SK-N-SH (cell line): ENCODE measurements at regions not wholly inside any gene's neighbourhood (a gene's known extent, or its start where the extent isn't known, plus 50 kb on each side); places are given as distances from the start of the nearest gene placed in this dataset.

Source experiments
- CTCF ChIA-PET: fragments of 300-600, 350-600 bp; formaldehyde crosslinking; extraction: SDS; loops from one replicate; lab custom pipeline; 2021; lab: Yijun Ruan, JAX
- POLR2A ChIA-PET: fragments of 350-600 bp; sonication (Branson Sonifier 250); formaldehyde crosslinking; extraction: SDS; loops from one replicate; lab custom pipeline; 2020; ENCODE audit warnings: antibody characterized with exemption, inconsistent platforms; lab: Yijun Ruan, JAX
- DNase-seq: peaks from one replicate; pipeline ENCODE4 v3.0.0; 2012
- H2AFZ ChIP-seq: fragments of 200-600 bp; sonication (generic); 2 replicates; pipeline ENCODE4 v1.8.1; 2016; ENCODE audit warnings: antibody characterized with exemption, mild to moderate bottlenecking, low read depth
- H3F3A ChIP-seq: fragments of 200-600 bp; sonication (generic); replicated peaks from 2 replicates; pipeline ENCODE3; 2016; ENCODE audit warnings: antibody characterized with exemption, mild to moderate bottlenecking; ENCODE audit not compliant: insufficient read depth
- H3K27ac ChIP-seq, 2 experiments: fragments of 200-500 bp in 1 of 2; fragments of 200-600 bp in 1 of 2; sonication (Bioruptor generic) in 1 of 2; sonication (generic), shearing (Covaris generic) in 1 of 2; 2 replicates each; pipeline versions ENCODE4 v1.5.1 to v1.6.1; 2014 to 2016; ENCODE audit warnings: low read depth in 2 of 2, inconsistent platforms in 1 of 2, low read length in 1 of 2, mild to moderate bottlenecking in 1 of 2, mixed read lengths in 1 of 2
- H3K27me3 ChIP-seq: fragments of 200-600 bp; sonication (generic), shearing (Covaris generic); 2 replicates; pipeline ENCODE4 v1.6.1; 2016; ENCODE audit warnings: mixed run types; ENCODE audit not compliant: insufficient read depth
- H3K36me3 ChIP-seq, 2 experiments: fragments of 200-500 bp in 1 of 2; fragments of 200-600 bp in 1 of 2; sonication (Bioruptor generic) in 1 of 2; sonication (generic) in 1 of 2; replicated peaks in 1 of 2; 2 replicates each; pipeline versions ENCODE3 to v1.5.1; 2014 to 2016; ENCODE audit warnings: low read length in 1 of 2, mild to moderate bottlenecking in 1 of 2; ENCODE audit not compliant: insufficient read depth in 2 of 2, control insufficient read depth in 1 of 2
- H3K4me1 ChIP-seq, 2 experiments: fragments of 200-500 bp in 1 of 2; fragments of 200-600 bp in 1 of 2; sonication (Bioruptor generic) in 1 of 2; sonication (generic), shearing (Covaris generic) in 1 of 2; 2 replicates each; pipeline versions ENCODE4 v1.5.1 to v1.6.1; 2014 to 2016; ENCODE audit warnings: low read depth in 1 of 2, low read length in 1 of 2, mixed run types in 1 of 2; ENCODE audit not compliant: insufficient read depth in 2 of 2, control insufficient read depth in 1 of 2
- H3K4me2 ChIP-seq: fragments of 200-600 bp; sonication (generic), shearing (Covaris generic); 2 replicates; pipeline ENCODE4 v1.6.1; 2017; ENCODE audit warnings: mixed run types
- H3K4me3 ChIP-seq, 2 experiments: fragments of 200-500 bp in 1 of 2; fragments of 200-600 bp in 1 of 2; sonication (Bioruptor generic) in 1 of 2; sonication (generic), shearing (Covaris generic) in 1 of 2; 2 replicates each; pipeline versions ENCODE4 v1.5.1 to v1.8.1; 2014 to 2016; ENCODE audit warnings: low read depth in 2 of 2, inconsistent platforms in 1 of 2, low read length in 1 of 2, mild to moderate bottlenecking in 1 of 2, mixed read lengths in 1 of 2, moderate library complexity in 1 of 2
- H3K79me2 ChIP-seq: fragments of 200-600 bp; sonication (generic); 2 replicates; pipeline ENCODE4 v1.8.1; 2017; ENCODE audit warnings: mild to moderate bottlenecking; ENCODE audit not compliant: insufficient read depth
- H3K9ac ChIP-seq: fragments of 200-600 bp; sonication (generic); 2 replicates; pipeline ENCODE4 v1.6.1; 2017; ENCODE audit warnings: mixed run types
- H3K9me2 ChIP-seq: fragments of 200-600 bp; sonication (generic); 2 replicates; pipeline ENCODE4 v1.6.1; 2017; ENCODE audit warnings: mixed run types
- H3K9me3 ChIP-seq: fragments of 200-600 bp; sonication (generic); 2 replicates; pipeline ENCODE4 v1.6.1; 2017; ENCODE audit warnings: mixed run types, mild to moderate bottlenecking, moderate library complexity
- H4K20me1 ChIP-seq: fragments of 200-600 bp; sonication (generic); 2 replicates; pipeline ENCODE4 v1.6.1; 2017; ENCODE audit warnings: mild to moderate bottlenecking, mixed run types; ENCODE audit not compliant: insufficient read depth
- ELF1 ChIP-seq: IDR thresholded peaks from 2 replicates; pipeline ENCODE4 v1.4.0; 2012
- EP300 ChIP-seq, 2 experiments: IDR thresholded peaks; 2 replicates each; pipeline versions ENCODE4 v1.4.0 to v1.6.1; 2012; ENCODE audit warnings: borderline replicate concordance in 1 of 2, low read depth in 1 of 2, low read length in 1 of 2
- FOXM1 ChIP-seq: IDR thresholded peaks from 2 replicates; pipeline ENCODE4 v1.4.0; 2012; ENCODE audit warnings: low read depth, mild to moderate bottlenecking
- GABPA ChIP-seq: IDR thresholded peaks from 2 replicates; pipeline ENCODE4 v1.4.0; 2012; ENCODE audit warnings: low read depth, mild to moderate bottlenecking
- JUND ChIP-seq: IDR thresholded peaks from 2 replicates; pipeline ENCODE4 v1.4.0; 2012
- MXI1 ChIP-seq: IDR thresholded peaks from 2 replicates; pipeline ENCODE4 v1.6.1; 2012; ENCODE audit warnings: mild to moderate bottlenecking, low read depth, low read length, improper control_type of control experiment
- NRF1 ChIP-seq: IDR thresholded peaks from 2 replicates; pipeline ENCODE4 v1.6.1; 2012; ENCODE audit warnings: low read depth, mild to moderate bottlenecking, low read length
- POLR2AphosphoS5 ChIP-seq: IDR thresholded peaks from 2 replicates; pipeline ENCODE4 v1.6.1; 2012; ENCODE audit warnings: low read depth, low read length
- RAD21 ChIP-seq: IDR thresholded peaks from 2 replicates; pipeline ENCODE4 v1.6.1; 2012; ENCODE audit warnings: mild to moderate bottlenecking, low read length
- SIN3A ChIP-seq: IDR thresholded peaks from 2 replicates; pipeline ENCODE4 v1.6.1; 2012; ENCODE audit warnings: low read depth, mild to moderate bottlenecking, low read length, moderate library complexity, borderline replicate concordance
- SMC3 ChIP-seq: IDR thresholded peaks from 2 replicates; pipeline ENCODE4 v1.6.1; 2012; ENCODE audit warnings: low read depth, low read length, improper control_type of control experiment
- TAF1 ChIP-seq: IDR thresholded peaks from 2 replicates; pipeline ENCODE4 v1.6.1; 2012; ENCODE audit warnings: low read depth, mild to moderate bottlenecking, low read length, moderate library complexity, borderline replicate concordance
- TCF12 ChIP-seq: IDR thresholded peaks from 2 replicates; pipeline ENCODE4 v1.4.0; 2012
- WGBS: methylation state at CpG from one replicate; pipeline ENCODE4 v1.1.6; 2017; ENCODE audit warnings: low lambda C conversion rate; 5-methylcytosine and 5-hydroxymethylcytosine counted together
- TF ChIP-seq, protein P1 (sequence below): IDR thresholded peaks from 2 replicates; pipeline ENCODE4 v1.4.0; 2012; ENCODE audit warnings: low read depth, borderline replicate concordance
- TF ChIP-seq, protein P2 (sequence below): fragments of 200-600 bp; sonication (generic); IDR thresholded peaks from 2 replicates; pipeline ENCODE4 v1.6.1; 2017; ENCODE audit warnings: antibody characterized with exemption, mild to moderate bottlenecking, moderate library complexity
- TF ChIP-seq, protein P3 (sequence below): IDR thresholded peaks from 2 replicates; pipeline ENCODE4; 2012
- TF ChIP-seq, protein P4 (sequence below): IDR thresholded peaks from 2 replicates; pipeline ENCODE4 v1.4.0; 2012; ENCODE audit warnings: low read depth

DNA sequence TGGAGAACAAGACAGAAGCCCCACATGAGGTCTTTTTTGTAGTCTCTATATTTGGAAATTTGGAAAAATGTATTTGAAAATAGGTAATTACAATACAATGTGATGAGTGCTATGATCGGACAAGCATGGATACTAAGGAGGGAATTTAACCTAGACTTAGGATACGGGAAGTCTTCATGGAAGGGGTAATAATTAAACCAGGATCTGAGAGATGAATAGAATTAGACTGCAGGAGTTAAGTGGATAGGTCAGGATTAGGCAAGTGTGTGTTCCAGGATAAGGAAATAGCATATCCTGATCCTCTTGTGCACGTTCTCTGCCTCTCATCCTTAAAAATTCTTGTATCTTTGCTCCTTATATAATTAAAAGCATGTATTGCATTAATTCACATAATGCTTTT is 223.3 kb upstream of the PRICKLE1 start:
- Histone ChIP-seq H3K36me3 (no peaks in the 10 kb centered on the region), H3K4me3 (no peak overlapping the region), H3K27me3 (no peaks in the 10 kb centered on the region), H3K79me2 (no peaks in the 10 kb centered on the region), H4K20me1 (no peaks in the 10 kb centered on the region), H3K4me1 (no peaks in the 10 kb centered on the region; a peak in 1 of 4 replicates), H3K27ac (no peak overlapping the region), H3K4me2 (no peak overlapping the region), H3K9me2 (no peaks in the 10 kb centered on the region), H3K9me3 (no peaks in the 10 kb centered on the region), H2AFZ (no peak overlapping the region), H3F3A (no peaks in the 10 kb centered on the region), H3K9ac (no peak overlapping the region)
- no peak for TF ChIP-seq POLR2AphosphoS5
- TF ChIP-seq RAD21: no peak
- DNase-seq: no peak
- CTCF ChIA-PET: interaction anchor here (1.3 kb wide), 1 partner anchor 16 kb away, joined by 5 read pairs; no protein-coding TSS in a partner anchor
- 61% methylated on average over 3 of the region's 3 CpGs for WGBS
- POLR2A ChIA-PET: no interaction called here

DNA sequence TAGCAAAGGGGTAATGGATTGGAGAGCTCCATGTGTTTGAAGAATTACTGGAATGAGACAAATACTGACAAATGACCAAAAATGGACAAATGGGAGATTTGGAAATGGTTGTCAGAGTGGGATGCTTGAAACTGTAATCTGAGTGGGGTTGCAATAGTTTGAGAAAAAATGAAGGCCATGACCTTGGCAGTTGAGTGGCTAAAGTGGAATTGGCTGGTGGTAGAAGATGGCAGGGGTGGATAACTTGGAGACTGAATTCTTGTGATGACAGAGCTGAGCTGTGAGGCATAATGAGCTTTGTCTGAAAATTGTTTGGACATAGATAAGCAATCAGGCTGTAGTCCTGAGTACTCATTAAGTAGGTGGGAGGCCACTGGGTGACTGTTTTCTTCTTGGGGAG is 222.5 kb upstream of the PRICKLE1 start:
- Histone ChIP-seq H3K4me1 (no peaks in the 10 kb centered on the region; a peak in 1 of 4 replicates), H3K27me3 (no peaks in the 10 kb centered on the region), H3F3A (no peaks in the 10 kb centered on the region), H3K36me3 (no peaks in the 10 kb centered on the region), H2AFZ (no peak overlapping the region), H3K9ac (no peak overlapping the region), H3K27ac (no peak overlapping the region), H3K4me3 (no peak overlapping the region), H3K9me2 (no peaks in the 10 kb centered on the region), H3K4me2 (no peak overlapping the region), H3K9me3 (no peaks in the 10 kb centered on the region), H4K20me1 (no peaks in the 10 kb centered on the region), H3K79me2 (no peaks in the 10 kb centered on the region)
- TF ChIP-seq JUND (no peak), TAF1 (no peak), FOXM1 (no peak), MXI1 (no peak), GABPA (no peak), ELF1 (no peak), SIN3A (no peak), EP300 (IDR thresholded peaks at IDR 0.05; ENCODE audit: borderline replicate concordance in 1 of 2, low read depth in 1 of 2, low read length in 1 of 2) (no peak), POLR2AphosphoS5 (no peak), TCF12 (no peak), SMC3 (no peak), NRF1 (no peak)
- TF ChIP-seq, protein P1, sequence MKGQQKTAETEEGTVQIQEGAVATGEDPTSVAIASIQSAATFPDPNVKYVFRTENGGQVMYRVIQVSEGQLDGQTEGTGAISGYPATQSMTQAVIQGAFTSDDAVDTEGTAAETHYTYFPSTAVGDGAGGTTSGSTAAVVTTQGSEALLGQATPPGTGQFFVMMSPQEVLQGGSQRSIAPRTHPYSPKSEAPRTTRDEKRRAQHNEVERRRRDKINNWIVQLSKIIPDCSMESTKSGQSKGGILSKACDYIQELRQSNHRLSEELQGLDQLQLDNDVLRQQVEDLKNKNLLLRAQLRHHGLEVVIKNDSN: no peak
- TF ChIP-seq, protein P2, sequence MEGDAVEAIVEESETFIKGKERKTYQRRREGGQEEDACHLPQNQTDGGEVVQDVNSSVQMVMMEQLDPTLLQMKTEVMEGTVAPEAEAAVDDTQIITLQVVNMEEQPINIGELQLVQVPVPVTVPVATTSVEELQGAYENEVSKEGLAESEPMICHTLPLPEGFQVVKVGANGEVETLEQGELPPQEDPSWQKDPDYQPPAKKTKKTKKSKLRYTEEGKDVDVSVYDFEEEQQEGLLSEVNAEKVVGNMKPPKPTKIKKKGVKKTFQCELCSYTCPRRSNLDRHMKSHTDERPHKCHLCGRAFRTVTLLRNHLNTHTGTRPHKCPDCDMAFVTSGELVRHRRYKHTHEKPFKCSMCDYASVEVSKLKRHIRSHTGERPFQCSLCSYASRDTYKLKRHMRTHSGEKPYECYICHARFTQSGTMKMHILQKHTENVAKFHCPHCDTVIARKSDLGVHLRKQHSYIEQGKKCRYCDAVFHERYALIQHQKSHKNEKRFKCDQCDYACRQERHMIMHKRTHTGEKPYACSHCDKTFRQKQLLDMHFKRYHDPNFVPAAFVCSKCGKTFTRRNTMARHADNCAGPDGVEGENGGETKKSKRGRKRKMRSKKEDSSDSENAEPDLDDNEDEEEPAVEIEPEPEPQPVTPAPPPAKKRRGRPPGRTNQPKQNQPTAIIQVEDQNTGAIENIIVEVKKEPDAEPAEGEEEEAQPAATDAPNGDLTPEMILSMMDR: no peak
- TF ChIP-seq, protein P3, sequence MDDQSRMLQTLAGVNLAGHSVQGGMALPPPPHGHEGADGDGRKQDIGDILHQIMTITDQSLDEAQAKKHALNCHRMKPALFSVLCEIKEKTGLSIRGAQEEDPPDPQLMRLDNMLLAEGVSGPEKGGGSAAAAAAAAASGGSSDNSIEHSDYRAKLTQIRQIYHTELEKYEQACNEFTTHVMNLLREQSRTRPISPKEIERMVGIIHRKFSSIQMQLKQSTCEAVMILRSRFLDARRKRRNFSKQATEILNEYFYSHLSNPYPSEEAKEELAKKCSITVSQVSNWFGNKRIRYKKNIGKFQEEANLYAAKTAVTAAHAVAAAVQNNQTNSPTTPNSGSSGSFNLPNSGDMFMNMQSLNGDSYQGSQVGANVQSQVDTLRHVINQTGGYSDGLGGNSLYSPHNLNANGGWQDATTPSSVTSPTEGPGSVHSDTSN: no peak
- TF ChIP-seq, protein P4, sequence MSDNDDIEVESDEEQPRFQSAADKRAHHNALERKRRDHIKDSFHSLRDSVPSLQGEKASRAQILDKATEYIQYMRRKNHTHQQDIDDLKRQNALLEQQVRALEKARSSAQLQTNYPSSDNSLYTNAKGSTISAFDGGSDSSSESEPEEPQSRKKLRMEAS: no peak
- no peak for DNase-seq
- CTCF ChIA-PET: interaction anchor here (1.3 kb wide), 1 partner anchor 15 kb away, joined by 5 read pairs; no protein-coding TSS in a partner anchor
- POLR2A ChIA-PET: no interaction called here
